ENCODE measurements at regions not wholly inside any gene's neighbourhood (a gene's known extent, or its start where the extent isn't known, plus 50 kb on each side); places are given as distances from the start of the nearest gene placed in this dataset.

DNA sequence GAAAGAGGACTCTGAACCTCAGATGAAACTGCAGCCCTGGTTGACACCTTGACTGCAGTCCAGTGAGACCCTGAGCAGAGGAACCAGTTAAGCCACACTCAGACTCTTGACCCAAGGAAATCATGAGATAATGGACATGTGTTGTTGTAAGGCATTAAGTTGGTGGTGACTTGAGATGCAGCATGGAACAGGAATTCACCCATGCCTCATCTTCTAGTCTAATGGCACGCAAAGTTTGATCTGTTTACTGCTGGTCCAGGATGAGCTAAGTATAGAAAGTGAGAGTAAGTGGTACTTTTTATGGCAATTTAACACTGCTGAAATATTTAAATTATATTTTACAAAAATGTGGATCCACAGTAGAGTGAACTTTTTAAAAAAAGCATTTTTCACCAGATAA lies 51.3 kb upstream of the LTBP1 start:
- Histone ChIP-seq H4K5ac (ENCODE audit: low read depth, low read length) (no peak overlapping the region), H2BK20ac (ENCODE audit: low read depth, low read length) (no peak overlapping the region), H4K8ac (ENCODE audit: low read depth in 2 of 2, low read length in 2 of 2) (no peak overlapping the region), H3K9me3 (ENCODE audit: control insufficient read depth, insufficient read depth, low read length) (peaks cover 6% of the 10 kb centered on the region; the same call in 1 of the 2 replicates), H4K20me1 (ENCODE audit: insufficient read depth, low read length) (no peaks in the 10 kb centered on the region), H3K9ac (ENCODE audit: low read depth, low read length) (no peak overlapping the region), H3K79me1 (ENCODE audit: low read depth in 1 of 2, low read length in 2 of 2) (no peaks in the 10 kb centered on the region), H3K14ac (replicated peaks; ENCODE audit: low read depth, low read length) (no peak overlapping the region), H2BK5ac (ENCODE audit: low read depth, low read length, poor library complexity, severe bottlenecking) (no peak overlapping the region), H2AK5ac (ENCODE audit: low read depth, low read length) (no peak overlapping the region), H3K23ac (ENCODE audit: low read depth, low read length) (no peak overlapping the region), H3K4ac (ENCODE audit: low read depth, low read length) (no peak overlapping the region), H3K36me3 (ENCODE audit: control insufficient read depth, insufficient read depth, low read length) (no peaks in the 10 kb centered on the region), H3K4me3 (ENCODE audit: insufficient read depth, low read depth, low read length) (no peak overlapping the region), H3K18ac (ENCODE audit: low read depth, low read length) (no peak overlapping the region), H2AFZ (replicated peaks; ENCODE audit: low read length, poor library complexity) (no peak overlapping the region), H3K9me1 (ENCODE audit: insufficient read depth, low read length) (0 out of 2 replicates have a peak, but pooled peaks cover under 1% of the 10 kb centered on the region), H2BK120ac (ENCODE audit: low read depth, low read length) (no peak overlapping the region), H2BK15ac (ENCODE audit: low read depth, low read length) (no peak overlapping the region), H3K27me3 (ENCODE audit: control insufficient read depth, insufficient read depth, low read length) (peaks cover 7% of the 10 kb centered on the region), H2AK9ac (replicated peaks; ENCODE audit: low read depth, low read length, poor library complexity) (no peak overlapping the region), H4K91ac (ENCODE audit: insufficient read depth, low read depth, low read length) (no peak overlapping the region), H3K27ac (ENCODE audit: insufficient read depth, low read length) (no peak overlapping the region), H3K56ac (ENCODE audit: extremely low read depth, insufficient read depth, low read length) (no peak overlapping the region), H3K4me1 (ENCODE audit: control insufficient read depth, insufficient read depth, low read length) (no peaks in the 10 kb centered on the region), H3K4me2 (ENCODE audit: low read depth, low read length) (no peak overlapping the region)
- POLR2A ChIA-PET (ENCODE audit: unreplicated experiment) = no interaction called here
- WGBS, 2 experiments (ENCODE audit: extremely low coverage in 2 of 2, insufficient read length in 1 of 2) = no CpG with 5 or more reads among the region's 1 CpG
- BruUV-seq (replicated peaks) = no TSS peak
- no peak for DNase-seq
- ATAC-seq (ENCODE audit: low read depth) = no peak
- no peak for TF ChIP-seq MAZ (IDR thresholded peaks at IDR 0.05; ENCODE audit: borderline replicate concordance, low read depth, low read length)
- no peak for TF ChIP-seq CEBPB (IDR thresholded peaks at IDR 0.05; ENCODE audit: low read depth, low read length)
- TF ChIP-seq CHD1 (IDR thresholded peaks at IDR 0.05; ENCODE audit: low read depth, low read length) = no peak
- no peak for TF ChIP-seq ELK1 (IDR thresholded peaks at IDR 0.05; ENCODE audit: borderline replicate concordance, low read depth, low read length)
- no peak for TF ChIP-seq FOS (IDR thresholded peaks at IDR 0.05; ENCODE audit: low read depth, low read length)
- no peak for TF ChIP-seq RAD21 (IDR thresholded peaks at IDR 0.05; ENCODE audit: low read length)
- no peak for TF ChIP-seq MAFK (IDR thresholded peaks at IDR 0.05; ENCODE audit: low read depth, low read length)
- no peak for TF ChIP-seq BHLHE40 (IDR thresholded peaks at IDR 0.05; ENCODE audit: low read depth, low read length)
- no peak for TF ChIP-seq NFE2L2 (IDR thresholded peaks at IDR 0.05; ENCODE audit: low read depth, low read length)
- TF ChIP-seq, protein P1, sequence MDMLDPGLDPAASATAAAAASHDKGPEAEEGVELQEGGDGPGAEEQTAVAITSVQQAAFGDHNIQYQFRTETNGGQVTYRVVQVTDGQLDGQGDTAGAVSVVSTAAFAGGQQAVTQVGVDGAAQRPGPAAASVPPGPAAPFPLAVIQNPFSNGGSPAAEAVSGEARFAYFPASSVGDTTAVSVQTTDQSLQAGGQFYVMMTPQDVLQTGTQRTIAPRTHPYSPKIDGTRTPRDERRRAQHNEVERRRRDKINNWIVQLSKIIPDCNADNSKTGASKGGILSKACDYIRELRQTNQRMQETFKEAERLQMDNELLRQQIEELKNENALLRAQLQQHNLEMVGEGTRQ (IDR thresholded peaks at IDR 0.05; ENCODE audit: low read depth, low read length) = no peak
- no peak for TF ChIP-seq SMC3 (IDR thresholded peaks at IDR 0.05; ENCODE audit: low read depth, low read length)
- TF ChIP-seq POLR2A (IDR thresholded peaks at IDR 0.05; ENCODE audit: low read depth, low read length) = no peak
- TF ChIP-seq RCOR1 (IDR thresholded peaks at IDR 0.05; ENCODE audit: insufficient replicate concordance, low read length) = no peak
- no peak for TF ChIP-seq RFX5 (IDR thresholded peaks at IDR 0.05; ENCODE audit: low read depth, low read length)
- TF ChIP-seq MXI1 (IDR thresholded peaks at IDR 0.05; ENCODE audit: borderline replicate concordance, low read depth, low read length) = no peak
- TF ChIP-seq CTCF (conservative IDR thresholded peaks at IDR 0.05; ENCODE audit: low read depth, low read length) = no peak
- dilution Hi-C loops (cut with HindIII; ENCODE audit: low sequenced_read_pairs, unreplicated experiment) (no loop called here), in situ Hi-C loops (cut with MboI; ENCODE audit: low sequenced_read_pairs) (no loop called here), intact Hi-C loops (cut with micrococcal nuclease) (no loop called here)
- CTCF ChIA-PET = no interaction called here

All from IMR-90 (cell line).